SK-N-SH treated with all-trans-retinoic acid at 6 μM for 48 hours (cell line): ENCODE measurements at regions not wholly inside any gene's neighbourhood (a gene's known extent, or its start where the extent isn't known, plus 50 kb on each side); places are given as distances from the start of the nearest gene placed in this dataset.

ENCODE experiments used
- ARNTL ChIP-seq: fragments of 450-650 bp; formaldehyde crosslinking; IDR thresholded peaks from 2 replicates; pipeline ENCODE4 v1.5.0; 2020; ENCODE audit warnings: low read depth, mild to moderate bottlenecking, moderate library complexity, borderline replicate concordance
- SNAI2 ChIP-seq: fragments of 250-450 bp; sonication (Bioruptor Pico); IDR thresholded peaks from 2 replicates; pipeline ENCODE4 v1.5.0; 2020; ENCODE audit warnings: mild to moderate bottlenecking, moderate library complexity

DNA sequence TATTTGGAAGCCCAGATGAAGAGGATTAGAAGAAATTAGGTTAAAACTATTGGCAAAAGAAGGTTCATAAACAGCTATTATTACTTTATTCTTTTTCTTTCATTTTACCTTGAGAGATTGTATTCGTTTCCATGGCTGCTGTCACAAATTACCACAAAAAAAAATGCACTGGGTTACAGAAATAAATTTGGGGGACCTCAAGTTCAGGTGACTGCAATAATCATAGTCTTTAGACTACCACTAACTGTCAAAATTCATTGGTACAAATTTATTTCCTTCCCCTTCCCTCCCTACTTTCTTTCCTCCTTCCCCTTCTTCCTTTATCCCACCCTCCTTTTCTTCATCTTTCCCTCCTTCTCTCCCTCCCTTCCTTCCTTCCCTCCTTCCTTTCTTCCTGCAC is 217.8 kb upstream of the PIK3C3 start:
- TF ChIP-seq SNAI2 (CRISPR knock-in tag): no peak
- TF ChIP-seq ARNTL: no peak
